HT-29 (cell line): ENCODE measurements at regions not wholly inside any gene's neighbourhood (a gene's known extent, or its start where the extent isn't known, plus 50 kb on each side); places are given as distances from the start of the nearest gene placed in this dataset.
"Not testable (repeated sequence)": the region's sequence is repeated elsewhere in the genome, so short reads cannot be mapped to it uniquely, and the experiment has no call there.

Experiments
- DNase-seq: peaks from one replicate; pipeline ENCODE4 v3.0.0-alpha.2; 2015; ENCODE audit warnings: low spot score

DNA sequence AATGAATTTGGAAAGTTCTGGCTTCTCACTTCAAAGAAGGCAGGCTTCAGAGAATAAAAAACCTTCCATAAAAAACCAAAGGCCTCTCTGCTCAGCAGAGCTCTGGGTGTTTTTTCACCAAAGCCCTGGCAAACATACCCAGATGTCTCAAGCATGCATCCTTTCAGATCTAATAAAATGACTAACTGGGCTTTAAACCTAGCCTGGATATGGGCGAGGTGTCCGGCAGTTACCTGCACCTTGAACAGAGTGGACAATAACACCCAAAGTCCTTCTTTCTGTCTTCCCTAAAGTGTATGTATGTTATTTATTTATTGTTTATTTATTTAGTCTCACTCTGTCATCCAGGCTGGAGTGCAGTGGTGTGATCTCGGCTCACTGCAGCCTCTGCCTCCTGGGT is 469.3 kb downstream of the XYLT1 start:
- no peak for DNase-seq

DNA sequence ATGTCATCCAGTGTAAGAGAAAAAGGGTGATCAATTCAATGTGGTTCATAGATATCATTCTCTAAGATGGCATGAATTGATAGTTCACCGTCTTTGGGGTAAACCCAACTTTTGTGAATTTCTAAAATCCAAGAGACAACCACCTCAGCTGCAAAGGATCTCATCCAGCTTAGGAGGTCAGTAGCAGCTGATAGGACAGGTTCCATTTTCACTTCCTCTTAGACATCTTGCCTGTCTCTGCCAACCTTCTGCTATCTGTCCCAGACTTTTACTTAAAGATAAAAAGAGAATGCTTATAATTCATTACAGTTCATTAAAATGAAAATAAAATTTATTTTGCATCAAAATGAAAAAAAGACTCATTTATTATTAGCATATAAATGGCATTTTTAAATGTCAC is 468.2 kb downstream of the XYLT1 start:
- no peak for DNase-seq

GRCh38 chr16:17005963-17006362 is 464.8 kb downstream of the XYLT1 start:
- DNase-seq = not testable (repeated sequence)

DNA sequence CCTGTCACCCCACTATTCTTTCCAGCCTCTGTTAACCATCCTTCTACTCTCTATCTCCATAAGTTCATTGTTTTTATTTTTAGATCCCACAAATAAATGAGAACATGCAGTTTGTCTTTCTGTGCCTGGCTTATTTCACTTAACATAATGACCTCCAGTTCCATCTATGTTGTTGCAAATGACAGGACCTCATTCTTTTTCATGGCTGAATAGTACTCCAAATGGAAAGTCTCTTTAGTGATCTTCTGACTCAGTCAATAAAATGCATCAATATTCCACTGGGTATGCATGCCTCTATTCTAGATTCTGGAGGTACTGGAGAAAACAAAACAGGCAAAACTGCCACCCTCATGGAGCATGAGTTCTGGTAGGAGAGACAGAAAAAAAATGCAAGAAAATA is 459.0 kb downstream of the XYLT1 start:
- DNase-seq = no peak

DNA sequence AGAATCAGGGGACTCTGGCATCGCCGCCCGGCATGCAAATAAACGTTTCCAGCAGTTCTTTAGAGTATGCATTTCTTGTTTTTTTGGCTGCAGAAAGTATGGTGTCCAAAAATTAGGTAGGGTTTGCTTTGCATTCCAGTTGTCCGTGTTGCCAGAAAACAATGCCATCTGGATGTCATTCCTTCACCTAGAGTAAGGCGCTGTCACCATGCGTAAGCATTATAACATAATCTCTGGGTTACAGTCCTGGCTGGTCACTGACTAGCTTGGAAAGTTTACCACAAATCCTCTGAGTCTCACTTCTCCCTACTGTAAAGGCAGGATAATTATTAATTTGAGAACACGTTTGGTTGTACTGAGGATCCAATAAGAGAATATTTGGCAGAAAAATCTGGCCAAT is 457.7 kb downstream of the XYLT1 start:
- DNase-seq = no peak

- no peak for DNase-seq
Measured at GRCh38 chr16:17014484-17015121, 456.2 kb downstream of the XYLT1 start.

GRCh38 chr16:17015702-17016101 is 455.1 kb downstream of the XYLT1 start:
- DNase-seq = no peak

GRCh38 chr16:17017442-17017841 is 453.3 kb downstream of the XYLT1 start:
- no peak for DNase-seq

- DNase-seq = no peak
Measured at GRCh38 chr16:17018585-17018939, 452.2 kb downstream of the XYLT1 start.

DNA sequence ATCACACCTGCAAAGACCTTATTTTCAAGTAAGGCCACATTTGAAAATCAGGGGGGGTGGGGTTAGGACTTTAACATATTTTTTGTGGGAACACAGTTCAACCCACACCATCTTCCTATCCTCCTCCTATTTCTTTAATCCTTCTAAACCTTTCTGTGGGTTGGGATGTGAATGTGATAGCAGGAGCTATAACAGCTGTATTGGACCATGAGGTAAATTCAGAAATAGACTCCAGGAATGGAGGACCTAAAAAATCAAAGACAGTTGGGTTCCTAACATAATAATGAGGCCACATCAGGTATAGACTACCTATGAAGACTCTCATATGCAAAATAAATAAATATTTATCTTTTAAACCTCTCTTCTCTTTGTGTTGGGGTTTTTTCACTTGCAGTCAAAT is 451.4 kb downstream of the XYLT1 start:
- DNase-seq = no peak

DNA sequence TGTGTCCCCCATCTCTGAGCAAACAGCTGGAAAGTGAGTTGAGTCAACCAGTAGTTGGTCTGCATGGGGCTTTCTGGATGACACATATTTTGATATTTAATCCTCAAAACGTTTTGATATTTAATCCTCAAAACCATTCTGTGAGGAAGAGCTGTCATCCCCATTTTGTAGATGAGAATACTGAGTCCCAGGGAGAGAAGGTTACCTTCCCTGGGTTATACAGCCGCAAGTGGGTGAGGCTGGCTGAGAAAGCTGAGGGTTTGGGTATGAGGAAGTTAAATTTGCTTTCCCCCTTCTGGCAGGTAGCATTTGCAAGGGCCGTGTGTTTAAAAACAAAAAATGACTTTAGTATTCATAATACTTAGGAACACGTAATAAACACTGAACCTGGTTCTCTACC is 447.2 kb downstream of the XYLT1 start:
- no peak for DNase-seq

DNA sequence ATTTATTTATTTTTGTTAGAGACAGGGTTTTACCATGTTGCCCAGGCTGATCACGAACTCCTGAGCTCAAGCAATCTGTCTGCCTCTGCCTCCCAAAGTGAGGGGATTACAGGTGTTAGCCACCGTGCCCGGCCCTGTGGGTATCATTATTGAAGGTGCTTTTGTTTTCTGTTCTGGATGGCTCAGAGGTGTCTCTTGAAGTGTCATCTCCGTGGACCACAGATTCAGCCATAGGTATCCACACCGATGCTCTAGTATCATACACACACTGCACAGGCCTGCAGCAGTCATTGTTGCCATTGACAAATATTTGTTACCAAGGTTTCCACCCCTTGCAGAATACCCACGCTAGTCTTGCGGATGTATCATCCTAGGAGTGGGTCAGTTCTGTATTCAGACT is 446.2 kb downstream of the XYLT1 start:
- no peak for DNase-seq

DNA sequence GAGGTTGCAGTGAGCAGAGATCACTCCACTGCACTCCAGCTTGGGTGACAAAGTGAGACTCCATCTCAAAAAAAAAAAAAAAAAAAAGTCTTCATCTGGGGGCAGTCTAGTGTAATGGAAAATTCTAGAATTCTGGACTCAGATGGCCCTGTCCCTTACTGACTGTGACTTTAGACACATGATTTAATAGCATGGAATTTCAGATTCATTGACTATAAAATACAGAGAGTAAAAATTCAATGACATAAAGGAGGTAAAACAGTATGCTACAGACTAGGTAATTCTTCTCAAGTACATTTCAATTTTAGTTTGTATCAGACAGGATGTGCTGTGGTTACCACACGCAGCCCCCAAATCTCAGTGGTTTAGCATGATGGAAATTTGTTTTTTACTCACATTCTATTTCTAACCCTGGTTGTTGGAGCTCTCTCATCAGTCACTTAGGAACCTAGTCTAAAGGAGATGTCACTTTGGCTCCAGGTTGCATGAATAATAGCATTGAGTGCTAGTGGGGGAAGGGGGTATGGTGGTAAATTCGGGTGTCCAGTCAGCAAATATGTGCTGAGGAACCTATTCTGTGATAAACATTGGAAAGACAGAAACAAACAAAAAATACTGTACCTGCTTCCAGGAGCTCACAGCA is 444.0 kb downstream of the XYLT1 start:
- no peak for DNase-seq

GRCh38 chr16:17027488-17028129 is 443.2 kb downstream of the XYLT1 start:
- DNase-seq = no peak

GRCh38 chr16:17029602-17030350 is 441.0 kb downstream of the XYLT1 start:
- DNase-seq = no peak

DNA sequence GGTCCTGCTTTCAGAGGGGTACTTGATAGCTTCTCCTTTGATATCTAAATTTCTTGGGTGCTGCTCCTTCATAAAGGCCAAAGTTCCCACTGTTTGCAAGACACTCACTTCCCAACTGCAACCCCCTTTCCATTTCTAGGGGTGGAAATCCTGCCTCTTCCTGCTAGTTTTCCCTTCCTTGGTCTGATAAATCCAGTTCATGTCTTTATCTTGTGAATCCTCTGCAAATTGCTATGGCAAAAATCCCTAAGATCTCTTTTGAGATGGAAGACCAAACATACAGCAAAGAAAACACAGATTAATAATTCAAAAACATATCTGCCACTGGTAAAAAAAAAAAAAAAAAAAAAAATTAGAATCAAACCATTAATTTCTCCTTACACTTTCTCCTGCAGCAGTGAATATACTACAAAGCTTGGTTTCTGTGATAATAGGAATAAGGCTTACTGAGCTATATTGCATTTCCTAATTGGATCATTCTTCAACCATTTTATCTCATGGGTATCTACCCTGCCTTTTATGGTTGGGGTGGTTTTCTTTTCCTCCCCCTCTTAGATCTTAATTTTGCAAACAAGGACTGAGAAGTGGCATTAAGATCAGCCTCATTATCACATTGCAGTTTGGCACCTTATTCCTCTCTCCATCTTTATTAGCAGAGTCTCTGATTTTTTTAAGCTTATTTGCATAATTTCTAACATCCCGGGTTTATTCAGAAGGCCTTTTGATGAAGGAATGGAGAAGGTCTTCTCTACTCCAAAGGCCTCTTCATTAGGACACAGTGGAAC is 439.1 kb downstream of the XYLT1 start:
- DNase-seq = no peak

DNA sequence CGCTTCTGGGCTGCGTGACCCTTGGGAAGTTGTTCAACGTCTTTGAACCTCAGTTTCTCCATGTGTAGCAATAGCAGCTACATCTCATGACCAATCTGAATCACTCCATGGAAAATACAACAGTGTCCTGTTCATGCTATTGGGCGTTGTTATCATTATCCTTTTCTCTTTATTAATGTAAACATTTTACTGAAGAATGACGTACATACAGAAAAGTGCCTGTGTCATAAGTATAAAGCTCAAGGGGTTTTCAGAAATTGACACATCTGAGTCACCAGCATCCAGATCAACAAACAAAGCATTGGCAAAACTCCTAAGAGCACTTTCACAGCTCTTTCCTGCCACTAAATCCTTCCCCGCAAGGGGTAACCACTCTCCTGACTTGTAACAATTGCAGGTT is 438.4 kb downstream of the XYLT1 start:
- DNase-seq = no peak

- DNase-seq = no peak
Measured at GRCh38 chr16:17034477-17035252, 436.1 kb downstream of the XYLT1 start.

- DNase-seq = no peak
Measured at GRCh38 chr16:17037499-17037898, 433.3 kb downstream of the XYLT1 start.

DNA sequence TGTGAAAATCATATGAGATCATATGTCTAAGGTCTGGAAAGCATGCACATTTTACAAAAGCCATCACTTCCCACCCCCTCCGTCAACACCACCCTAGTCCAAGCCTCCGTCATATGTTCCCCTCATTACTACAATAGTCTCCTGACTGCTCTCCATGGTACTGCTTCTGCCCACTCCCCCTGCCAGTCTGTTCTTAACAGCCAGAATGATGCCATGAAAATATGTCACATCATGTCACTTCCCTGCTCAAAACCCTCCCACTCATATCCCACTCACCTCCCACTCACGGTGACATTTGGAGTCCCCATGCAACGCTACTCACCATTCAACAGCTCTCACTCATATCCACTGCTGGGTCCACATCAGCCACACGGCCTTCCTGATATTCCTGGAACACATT is 432.3 kb downstream of the XYLT1 start:
- no peak for DNase-seq

- not testable (repeated sequence) for DNase-seq
Measured at GRCh38 chr16:17049109-17049508, 421.7 kb downstream of the XYLT1 start.
